Lower leg skin (tissue), 4 donors: ENCODE measurements at regions not wholly inside any gene's neighbourhood (a gene's known extent, or its start where the extent isn't known, plus 50 kb on each side); places are given as distances from the start of the nearest gene placed in this dataset.

Experiments
- DNase-seq, 2 donors: peaks; one replicate each; pipeline ENCODE4 v3.0.0-alpha.2; 2019; ENCODE audit warnings: low spot score in 2 of 2
- H3K4me3 ChIP-seq: fragments of 200-600 bp; sonication (generic); 2 replicates; pipeline ENCODE4 v1.5.1; 2017; ENCODE audit warnings: mild to moderate bottlenecking, low read depth; ENCODE audit not compliant: poor library complexity, severe bottlenecking
- POLR2A ChIP-seq, 2 donors: fragments of 450-650 bp; IDR thresholded peaks; one replicate each; pipeline ENCODE4 v1.6.1; 2016 to 2017; ENCODE audit warnings: antibody characterized with exemption in 2 of 2, mild to moderate bottlenecking in 1 of 2, moderate library complexity in 1 of 2
- WGBS, 2 donors: methylation state at CpG; one replicate each; pipeline ENCODE4 v1.1.5; 2018; 5-methylcytosine and 5-hydroxymethylcytosine counted together
- intact Hi-C: fragments of 100-400 bp; cut with DNase I; formaldehyde crosslinking; loops from one replicate; pipeline ENCODE4 v1.15.0; 2023; ENCODE audit warnings: low total_unique reads
- TF ChIP-seq, protein P1 (sequence below), 3 donors: fragments of 450-650 bp; IDR thresholded peaks; one replicate each; pipeline ENCODE4 v1.5.1; 2016; ENCODE audit warnings: antibody characterized with exemption in 3 of 3, mild to moderate bottlenecking in 3 of 3, moderate library complexity in 2 of 3

DNA sequence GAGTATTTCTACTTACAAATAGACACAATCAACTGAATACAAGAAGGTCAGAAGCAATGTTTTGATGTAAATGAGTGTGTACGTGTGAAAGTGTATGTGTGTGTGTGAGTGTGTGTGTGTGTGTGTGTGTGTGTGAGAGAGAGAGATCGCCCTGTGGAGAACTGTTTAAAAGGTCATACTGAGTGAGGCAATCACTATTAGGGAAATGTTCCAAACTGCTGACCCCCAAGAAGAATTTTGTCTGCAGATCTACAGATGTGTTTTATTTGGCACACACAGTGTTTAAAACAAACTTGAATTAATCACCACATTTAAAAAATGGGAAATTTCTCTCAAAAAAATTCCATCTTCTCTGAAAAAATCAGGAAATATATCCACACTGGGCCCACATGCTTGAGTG is 1069.1 kb downstream of the SLC6A15 start:
- 66 to 78% methylated on average over 2 of the region's 2 CpGs for WGBS, 2 donors
- no peak for DNase-seq
- intact Hi-C loops: no loop called here
- TF ChIP-seq, protein P1, sequence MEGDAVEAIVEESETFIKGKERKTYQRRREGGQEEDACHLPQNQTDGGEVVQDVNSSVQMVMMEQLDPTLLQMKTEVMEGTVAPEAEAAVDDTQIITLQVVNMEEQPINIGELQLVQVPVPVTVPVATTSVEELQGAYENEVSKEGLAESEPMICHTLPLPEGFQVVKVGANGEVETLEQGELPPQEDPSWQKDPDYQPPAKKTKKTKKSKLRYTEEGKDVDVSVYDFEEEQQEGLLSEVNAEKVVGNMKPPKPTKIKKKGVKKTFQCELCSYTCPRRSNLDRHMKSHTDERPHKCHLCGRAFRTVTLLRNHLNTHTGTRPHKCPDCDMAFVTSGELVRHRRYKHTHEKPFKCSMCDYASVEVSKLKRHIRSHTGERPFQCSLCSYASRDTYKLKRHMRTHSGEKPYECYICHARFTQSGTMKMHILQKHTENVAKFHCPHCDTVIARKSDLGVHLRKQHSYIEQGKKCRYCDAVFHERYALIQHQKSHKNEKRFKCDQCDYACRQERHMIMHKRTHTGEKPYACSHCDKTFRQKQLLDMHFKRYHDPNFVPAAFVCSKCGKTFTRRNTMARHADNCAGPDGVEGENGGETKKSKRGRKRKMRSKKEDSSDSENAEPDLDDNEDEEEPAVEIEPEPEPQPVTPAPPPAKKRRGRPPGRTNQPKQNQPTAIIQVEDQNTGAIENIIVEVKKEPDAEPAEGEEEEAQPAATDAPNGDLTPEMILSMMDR (IDR thresholded peaks at IDR 0.05): no peak
- no peak for TF ChIP-seq POLR2A (IDR thresholded peaks at IDR 0.05)
- no peak overlapping the region for H3K4me3 ChIP-seq

GRCh38 chr12:83841620-83842019 is 1071.0 kb downstream of the SLC6A15 start:
- TF ChIP-seq, protein P1 (IDR thresholded peaks at IDR 0.05): no peak
- no peak for TF ChIP-seq POLR2A (IDR thresholded peaks at IDR 0.05)
- H3K4me3 ChIP-seq: no peak overlapping the region
- intact Hi-C loops: no loop called here
- 68 to 69% methylated on average over 2 of the region's 2 CpGs for WGBS, 2 donors
- DNase-seq: no peak

DNA sequence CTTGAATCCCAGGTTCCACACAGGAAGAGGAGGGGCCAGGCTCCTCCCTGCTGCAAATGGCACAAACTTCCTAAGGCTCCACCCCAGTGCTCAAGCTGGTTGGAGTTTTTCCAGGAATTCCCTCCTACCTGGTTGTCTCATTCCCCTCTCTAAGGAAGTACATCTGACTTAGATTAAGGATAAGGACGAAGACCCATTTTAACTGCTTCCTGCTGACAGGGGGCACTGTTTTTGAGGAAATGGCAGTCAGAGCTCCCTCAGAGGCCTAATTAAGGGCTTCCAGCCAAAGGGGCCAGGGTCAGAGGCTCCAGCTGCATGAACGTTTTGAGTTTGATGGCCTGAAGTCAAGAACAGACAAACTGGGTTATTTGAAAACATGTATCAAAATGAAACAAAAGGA is 1084.7 kb downstream of the SLC6A15 start:
- 30 to 32% methylated on average over 2 of the region's 2 CpGs for WGBS, 2 donors
- DNase-seq: no peak
- TF ChIP-seq, protein P1 (IDR thresholded peaks at IDR 0.05): no peak
- intact Hi-C loops: no loop called here
- no peak overlapping the region for H3K4me3 ChIP-seq

- 35 to 38% methylated on average over 2 of the region's 2 CpGs for WGBS, 2 donors
- no peak overlapping the region for H3K4me3 ChIP-seq
- DNase-seq: no peak
- intact Hi-C loops: no loop called here
- no peak for TF ChIP-seq POLR2A (IDR thresholded peaks at IDR 0.05)
- TF ChIP-seq, protein P1 (IDR thresholded peaks at IDR 0.05): no peak
These were observed 1085.4 kb downstream of the SLC6A15 start for GRCh38 chr12:83827193-83827592.

DNA sequence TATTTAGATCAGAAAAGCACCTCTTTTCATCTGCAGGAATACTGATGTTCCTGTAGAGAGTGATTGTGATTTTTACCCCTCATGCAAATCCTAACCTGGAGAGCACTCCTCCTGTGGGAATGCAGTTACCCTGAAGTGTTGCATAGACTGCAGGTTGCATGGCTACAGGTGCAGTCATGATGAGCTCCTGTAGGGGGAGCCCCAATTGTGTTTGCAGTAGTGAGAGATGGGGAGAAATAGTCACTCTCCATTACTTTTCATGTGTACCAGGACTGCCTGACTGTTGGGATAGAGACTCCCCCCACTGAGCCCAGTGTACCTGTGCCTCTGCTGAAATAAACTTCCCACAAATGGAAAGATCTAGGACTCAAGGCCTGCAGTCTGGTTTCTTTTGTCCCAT is 1086.5 kb downstream of the SLC6A15 start:
- no peak overlapping the region for H3K4me3 ChIP-seq
- no peak for DNase-seq
- TF ChIP-seq, protein P1 (IDR thresholded peaks at IDR 0.05): no peak
- TF ChIP-seq POLR2A (IDR thresholded peaks at IDR 0.05): no peak
- intact Hi-C loops: no loop called here

- intact Hi-C loops: no loop called here
- DNase-seq: no peak
- TF ChIP-seq, protein P1 (IDR thresholded peaks at IDR 0.05): no peak
- 80 to 81% methylated on average over 8 of the region's 8 CpGs for WGBS, 2 donors
- H3K4me3 ChIP-seq: no peak overlapping the region
These were observed 1089.1 kb downstream of the SLC6A15 start for GRCh38 chr12:83823386-83824045.
